ENCODE measurements at regions not wholly inside any gene's neighbourhood (a gene's known extent, or its start where the extent isn't known, plus 50 kb on each side); places are given as distances from the start of the nearest gene placed in this dataset.

- TF ChIP-seq, protein P1, sequence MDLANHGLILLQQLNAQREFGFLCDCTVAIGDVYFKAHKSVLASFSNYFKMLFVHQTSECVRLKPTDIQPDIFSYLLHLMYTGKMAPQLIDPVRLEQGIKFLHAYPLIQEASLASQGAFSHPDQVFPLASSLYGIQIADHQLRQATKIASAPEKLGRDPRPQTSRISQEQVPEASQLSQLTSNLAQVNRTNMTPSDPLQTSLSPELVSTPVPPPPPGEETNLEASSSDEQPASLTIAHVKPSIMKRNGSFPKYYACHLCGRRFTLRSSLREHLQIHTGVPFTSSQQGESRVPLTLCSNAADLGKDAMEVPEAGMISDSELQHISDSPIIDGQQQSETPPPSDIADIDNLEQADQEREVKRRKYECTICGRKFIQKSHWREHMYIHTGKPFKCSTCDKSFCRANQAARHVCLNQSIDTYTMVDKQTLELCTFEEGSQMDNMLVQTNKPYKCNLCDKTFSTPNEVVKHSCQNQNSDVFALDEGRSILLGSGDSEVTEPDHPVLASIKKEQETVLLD (IDR thresholded peaks at IDR 0.05): peak; percentile 64; the same call in 1 of the 2 replicates
- TF ChIP-seq PHF20 (IDR thresholded peaks at IDR 0.05; ENCODE audit: partially characterized antibody): no peak
- TF ChIP-seq ZNF41 (CRISPR knock-in tag; conservative IDR thresholded peaks at IDR 0.05): no peak
- TF ChIP-seq, protein P2, sequence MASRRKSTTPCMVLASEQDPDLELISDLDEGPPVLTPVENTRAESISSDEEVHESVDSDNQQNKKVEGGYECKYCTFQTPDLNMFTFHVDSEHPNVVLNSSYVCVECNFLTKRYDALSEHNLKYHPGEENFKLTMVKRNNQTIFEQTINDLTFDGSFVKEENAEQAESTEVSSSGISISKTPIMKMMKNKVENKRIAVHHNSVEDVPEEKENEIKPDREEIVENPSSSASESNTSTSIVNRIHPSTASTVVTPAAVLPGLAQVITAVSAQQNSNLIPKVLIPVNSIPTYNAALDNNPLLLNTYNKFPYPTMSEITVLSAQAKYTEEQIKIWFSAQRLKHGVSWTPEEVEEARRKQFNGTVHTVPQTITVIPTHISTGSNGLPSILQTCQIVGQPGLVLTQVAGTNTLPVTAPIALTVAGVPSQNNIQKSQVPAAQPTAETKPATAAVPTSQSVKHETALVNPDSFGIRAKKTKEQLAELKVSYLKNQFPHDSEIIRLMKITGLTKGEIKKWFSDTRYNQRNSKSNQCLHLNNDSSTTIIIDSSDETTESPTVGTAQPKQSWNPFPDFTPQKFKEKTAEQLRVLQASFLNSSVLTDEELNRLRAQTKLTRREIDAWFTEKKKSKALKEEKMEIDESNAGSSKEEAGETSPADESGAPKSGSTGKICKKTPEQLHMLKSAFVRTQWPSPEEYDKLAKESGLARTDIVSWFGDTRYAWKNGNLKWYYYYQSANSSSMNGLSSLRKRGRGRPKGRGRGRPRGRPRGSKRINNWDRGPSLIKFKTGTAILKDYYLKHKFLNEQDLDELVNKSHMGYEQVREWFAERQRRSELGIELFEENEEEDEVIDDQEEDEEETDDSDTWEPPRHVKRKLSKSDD (conservative IDR thresholded peaks at IDR 0.05; ENCODE audit: low read length): no peak
- TF ChIP-seq SAP30 (IDR thresholded peaks at IDR 0.05; ENCODE audit: borderline replicate concordance, insufficient read depth, low read depth, low read length, poor library complexity, severe bottlenecking): no peak
- TF ChIP-seq JUN (IDR thresholded peaks at IDR 0.05; ENCODE audit: borderline replicate concordance, low read depth, low read length): no peak
- TF ChIP-seq JUN (CRISPR knock-in tag; IDR thresholded peaks at IDR 0.05; ENCODE audit: borderline replicate concordance): no peak
- TF ChIP-seq ZEB2 (IDR thresholded peaks at IDR 0.05): peak; percentile 50; the same call in 1 of the 2 replicates
- no peak for TF ChIP-seq SNIP1 (IDR thresholded peaks at IDR 0.05; ENCODE audit: low read depth)
- peak; percentile 66 for TF ChIP-seq TAL1 (IDR thresholded peaks at IDR 0.05)
- TF ChIP-seq ZBTB7A (IDR thresholded peaks at IDR 0.05; ENCODE audit: borderline replicate concordance, control insufficient read depth, low read depth, low read length): peak; percentile 61; the same call in 1 of the 2 replicates
- no peak for TF ChIP-seq FOXP4 (CRISPR knock-in tag; IDR thresholded peaks at IDR 0.05; ENCODE audit: borderline replicate concordance)
- no peak for TF ChIP-seq KDM4B (IDR thresholded peaks at IDR 0.05; ENCODE audit: borderline replicate concordance in 2 of 2, low read depth in 1 of 2)
- no peak for TF ChIP-seq ZNF512 (tag; IDR thresholded peaks at IDR 0.05)
- no peak for TF ChIP-seq MTF1 (CRISPR knock-in tag; IDR thresholded peaks at IDR 0.05; ENCODE audit: borderline replicate concordance)
- TF ChIP-seq SMARCA4 (IDR thresholded peaks at IDR 0.05): peak; percentile 74
Observed at GRCh38 chr15:66628976-66629723, 63.4 kb upstream of the LCTL start (continued).

Data from K562 (cell line).